HG03571 (cell line): ENCODE measurements at regions not wholly inside any gene's neighbourhood (a gene's known extent, or its start where the extent isn't known, plus 50 kb on each side); places are given as distances from the start of the nearest gene placed in this dataset.
"Not testable (repeated sequence)": the region's sequence is repeated elsewhere in the genome, so short reads cannot be mapped to it uniquely, and the experiment has no call there.

Experiments used
- ATAC-seq: cut with Tn5 transposase; IDR thresholded peaks from one replicate; pipeline ENCODE4 v1.9.1; 2021; ENCODE audit not compliant: unreplicated experiment

DNA sequence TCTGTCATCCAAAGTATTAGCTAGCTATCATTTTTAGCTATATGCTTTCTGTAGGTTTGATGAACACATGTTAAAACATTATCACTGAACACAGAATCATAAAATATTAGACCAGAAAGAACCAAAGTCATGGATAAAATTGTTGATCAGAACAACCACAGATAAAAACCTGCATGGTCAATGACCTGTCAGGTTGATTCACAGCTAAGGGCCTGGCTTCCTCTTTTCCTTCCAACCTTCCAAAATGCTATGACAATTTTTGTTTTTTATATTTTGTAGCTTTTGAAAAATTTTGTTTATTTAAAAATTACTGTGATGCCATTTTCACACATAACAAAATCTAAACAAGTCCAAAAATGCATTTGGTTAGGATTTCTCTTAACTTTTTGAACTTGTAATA lies 444.4 kb upstream of the CHRM2 start:
- no peak for ATAC-seq

DNA sequence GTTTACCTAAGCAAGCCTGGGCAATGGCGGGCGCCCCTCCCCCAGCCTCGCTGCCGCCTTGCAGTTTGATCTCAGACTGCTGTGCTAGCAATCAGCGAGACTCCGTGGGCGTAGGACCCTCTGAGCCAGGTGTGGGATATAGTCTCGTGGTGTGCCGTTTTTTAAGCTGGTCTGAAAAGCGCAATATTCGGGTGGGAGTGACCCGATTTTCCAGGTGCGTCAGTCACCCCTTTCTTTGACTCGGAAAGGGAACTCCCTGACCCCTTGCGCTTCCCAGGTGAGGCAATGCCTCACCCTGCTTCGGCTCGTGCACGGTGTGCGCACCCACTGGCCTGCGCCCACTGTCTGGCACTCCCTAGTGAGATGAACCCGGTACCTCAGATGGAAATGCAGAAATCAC lies 442.6 kb upstream of the MTPN start:
- ATAC-seq = not testable (repeated sequence)

DNA sequence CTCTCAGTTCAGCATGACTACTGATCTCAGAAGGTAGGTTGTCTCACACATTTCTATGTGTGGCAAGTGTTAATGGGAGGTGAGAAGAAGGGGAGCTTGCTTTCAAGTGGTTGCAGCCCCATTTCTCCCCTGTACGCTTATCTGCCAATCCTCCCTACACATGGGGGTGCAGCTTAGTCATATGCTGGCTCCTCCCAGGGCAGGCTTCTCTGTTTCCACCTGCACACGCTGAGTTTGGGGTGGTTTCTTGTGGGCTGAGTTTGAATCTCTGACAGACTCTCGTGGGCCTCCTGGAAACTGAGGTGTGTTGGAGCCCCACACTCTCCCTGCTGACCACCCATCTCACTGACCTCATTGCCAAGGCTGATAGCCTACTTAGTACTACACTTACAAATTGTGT lies 435.8 kb upstream of the MTPN start:
- ATAC-seq = no peak

DNA sequence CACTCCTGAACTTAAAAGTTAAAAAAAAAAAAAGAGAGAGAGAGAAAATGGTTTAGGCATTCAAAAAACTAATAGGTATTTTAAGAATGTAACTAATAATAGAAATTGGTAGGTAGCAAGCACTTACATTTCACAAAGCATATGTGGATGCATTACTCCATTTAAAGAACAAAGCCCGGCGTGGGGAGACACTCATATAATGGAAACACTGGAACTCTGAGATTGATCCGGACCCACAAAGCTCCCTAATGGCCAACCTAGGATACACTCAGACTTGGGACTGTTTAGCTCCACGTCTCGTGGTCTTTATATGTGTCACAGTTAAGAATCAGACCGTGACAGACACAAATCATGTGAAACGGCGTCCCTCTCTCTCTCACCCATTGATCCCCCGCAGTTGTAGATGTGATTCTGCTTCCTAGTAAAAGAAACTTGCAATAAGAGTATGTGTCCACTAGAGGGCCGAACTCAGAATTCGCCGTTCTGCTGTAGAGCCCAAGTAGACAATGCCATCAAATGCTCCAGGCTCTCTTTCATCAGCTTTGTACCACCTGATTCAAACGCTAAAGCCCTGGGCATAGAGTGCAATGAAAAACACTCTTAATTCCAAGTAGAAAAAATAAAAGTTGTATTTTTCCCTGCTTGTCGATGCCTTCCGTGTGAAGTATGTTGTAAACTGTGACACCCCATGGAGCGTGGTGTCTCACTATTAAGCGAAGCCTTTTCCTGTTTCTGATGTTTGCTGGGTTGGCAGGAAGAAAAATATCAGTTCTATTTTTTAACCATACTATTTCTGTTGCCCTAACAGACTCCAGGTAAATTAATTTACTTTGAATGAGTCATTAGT lies 429.0 kb upstream of the MTPN start:
- ATAC-seq = peak; percentile 97

DNA sequence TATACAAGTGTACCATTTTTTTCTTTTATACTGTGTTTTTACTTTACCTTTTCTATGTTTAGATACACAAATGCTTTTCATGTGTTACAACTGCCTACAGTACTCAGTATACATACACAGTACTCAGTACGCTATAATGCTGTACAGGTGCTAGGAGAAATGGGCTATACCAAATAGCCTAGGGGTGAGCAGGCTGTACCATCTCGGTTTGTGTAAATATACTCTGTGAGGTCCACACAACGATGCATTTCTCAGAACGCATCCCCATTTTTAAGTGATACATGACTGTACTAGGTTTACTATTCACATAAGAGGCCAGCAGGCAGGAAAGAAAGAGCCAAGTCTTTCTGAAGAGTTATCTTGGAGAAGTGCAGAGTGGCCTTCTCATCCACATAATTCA lies 426.4 kb upstream of the MTPN start:
- no peak for ATAC-seq

DNA sequence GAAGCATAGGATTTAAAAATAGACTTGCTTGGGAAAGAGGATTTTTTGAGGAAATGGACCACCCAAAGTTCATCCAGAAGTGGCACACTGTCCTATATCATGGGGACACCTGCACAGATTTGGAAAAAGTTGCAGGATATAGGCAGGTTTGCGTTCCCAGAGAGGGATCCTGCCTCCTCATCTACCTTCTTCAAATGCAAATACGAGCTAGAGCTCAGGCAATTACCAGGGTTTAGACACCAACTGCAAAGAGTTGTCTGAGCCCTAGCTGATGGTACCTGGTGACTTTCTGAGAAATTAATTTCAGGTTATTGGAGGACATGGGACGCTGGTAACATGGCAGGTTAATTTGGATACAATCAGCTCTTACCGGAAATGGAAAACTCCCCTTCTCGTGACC lies 423.7 kb upstream of the MTPN start:
- no peak for ATAC-seq

DNA sequence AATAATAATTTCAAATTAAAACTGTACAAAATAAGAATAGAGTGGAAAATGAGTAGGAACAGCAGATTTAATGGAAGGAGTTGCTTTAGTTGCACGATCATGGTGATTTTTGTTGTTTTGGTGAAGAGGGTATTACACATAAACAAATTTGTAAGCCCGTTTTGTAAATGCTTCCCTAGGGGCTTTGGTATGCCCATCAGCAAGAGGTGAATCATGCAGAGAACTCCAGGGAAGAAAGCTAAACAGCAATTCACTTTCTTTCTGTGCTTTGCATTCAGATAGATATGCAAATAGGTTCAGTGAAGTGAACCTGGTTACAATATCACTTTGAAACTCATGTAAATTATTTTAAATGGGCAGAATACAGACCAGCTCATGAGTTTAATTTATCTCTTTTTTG lies 422.2 kb upstream of the MTPN start:
- no peak for ATAC-seq

DNA sequence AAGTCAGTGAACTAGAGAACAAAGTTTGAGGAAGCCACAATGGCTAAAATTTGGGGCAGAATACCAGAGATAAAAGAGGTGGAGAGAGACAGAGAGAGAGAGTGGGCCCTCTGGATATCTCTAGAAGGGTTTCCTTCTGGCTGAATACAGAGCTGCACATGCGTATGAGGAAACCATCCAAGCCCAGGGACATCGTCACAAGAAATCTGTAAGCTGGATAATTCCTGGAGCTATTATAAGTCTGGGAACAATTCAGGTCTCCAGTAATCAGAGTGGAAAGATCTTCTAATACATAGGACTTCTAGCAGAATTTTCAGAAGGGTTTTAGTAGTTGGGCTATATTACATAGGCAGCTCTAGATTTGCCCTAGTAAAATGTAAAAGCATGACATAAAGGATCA lies 415.7 kb upstream of the MTPN start:
- no peak for ATAC-seq

DNA sequence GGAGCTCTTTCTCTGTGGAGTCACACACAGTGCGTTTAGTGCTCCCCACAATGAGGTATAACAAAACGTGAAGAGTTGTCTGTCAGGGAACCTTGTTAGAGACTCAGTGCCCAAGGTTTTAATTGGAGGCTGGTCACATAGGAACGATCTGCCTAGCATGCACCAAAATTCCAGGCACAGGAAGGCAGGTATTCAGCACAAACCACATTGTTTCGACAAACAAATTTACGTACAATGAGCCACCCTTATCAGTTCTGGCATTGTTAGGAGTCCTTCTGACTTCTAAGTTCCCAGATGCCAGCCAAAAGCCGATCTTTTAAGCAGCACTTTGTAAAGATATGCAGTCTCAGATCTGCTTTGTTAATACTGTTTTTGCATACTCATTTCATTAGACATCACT lies 414.2 kb upstream of the MTPN start:
- ATAC-seq = no peak

DNA sequence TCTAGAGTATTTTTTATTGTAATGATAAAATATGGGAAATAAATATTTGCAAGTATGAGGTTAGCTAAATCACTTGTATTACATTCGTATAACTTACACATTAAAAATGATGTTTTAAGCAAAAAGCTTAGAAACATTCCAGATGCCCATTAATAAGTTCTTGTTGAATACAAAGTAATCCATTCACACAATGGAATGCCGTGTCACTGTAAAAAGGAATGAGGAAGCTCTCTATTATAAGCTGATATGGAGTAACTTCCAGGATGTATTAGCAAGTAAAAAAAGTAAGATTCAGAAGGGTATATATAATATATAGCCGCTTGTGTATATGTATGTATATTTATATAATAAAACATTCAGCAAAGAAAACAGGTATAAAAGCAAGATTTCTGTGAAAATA lies 412.8 kb upstream of the MTPN start:
- ATAC-seq = no peak

DNA sequence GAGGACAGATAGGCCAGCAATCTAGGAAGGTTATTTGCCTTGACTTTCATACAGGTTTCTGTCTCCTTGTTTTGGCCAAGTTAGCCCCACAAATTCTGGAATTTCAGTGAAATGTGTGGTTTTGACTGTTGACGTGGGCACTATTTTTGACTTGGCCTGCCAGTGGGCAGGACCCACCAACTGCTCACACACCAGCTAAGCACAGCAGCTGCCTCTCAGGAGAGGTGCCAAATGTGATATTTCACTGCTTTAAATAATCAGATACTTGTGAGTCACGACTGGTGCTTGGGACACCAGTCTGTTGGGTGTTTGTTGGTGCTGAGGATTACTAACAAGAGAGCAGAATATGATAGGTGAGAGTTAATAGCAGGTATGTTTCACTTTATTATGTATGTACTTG lies 409.7 kb upstream of the MTPN start:
- no peak for ATAC-seq

DNA sequence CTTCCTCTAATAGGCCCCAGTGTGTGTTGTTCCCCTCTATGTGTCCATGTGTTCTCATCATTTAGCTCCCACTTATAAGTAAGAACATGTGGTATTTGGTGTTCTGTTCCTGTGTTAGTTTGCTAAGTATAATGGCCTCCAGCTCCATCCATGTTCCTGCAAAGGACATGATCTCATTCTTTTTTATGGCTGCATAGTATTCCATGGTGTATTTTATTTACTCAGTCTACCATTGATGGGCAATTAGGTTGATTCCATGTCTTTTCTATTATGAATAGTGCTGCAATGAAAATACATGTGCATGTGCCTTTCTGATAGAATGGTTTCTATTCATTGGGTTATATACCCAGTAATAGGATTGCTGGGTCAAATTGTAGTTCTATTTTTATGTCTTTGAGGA lies 394.2 kb upstream of the MTPN start:
- ATAC-seq = not testable (repeated sequence)

DNA sequence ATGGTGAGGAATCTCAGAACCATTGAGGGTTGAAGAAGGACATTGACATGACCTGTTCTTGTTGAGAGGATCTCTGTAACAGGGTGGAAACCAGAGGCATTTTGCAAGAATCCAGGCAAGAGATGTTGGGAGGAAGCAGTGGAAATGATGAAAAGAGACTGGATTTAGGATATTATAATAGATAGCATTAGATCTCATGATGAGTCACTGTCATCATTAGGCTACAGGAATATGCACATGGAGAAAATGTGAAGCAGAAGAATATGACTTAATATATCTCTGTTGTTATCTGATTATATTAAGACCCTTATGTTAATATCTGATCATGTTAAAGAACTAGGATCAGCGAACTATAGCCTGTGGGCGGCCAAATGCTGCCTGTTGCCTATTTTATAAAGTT lies 393.0 kb upstream of the MTPN start:
- ATAC-seq = no peak

DNA sequence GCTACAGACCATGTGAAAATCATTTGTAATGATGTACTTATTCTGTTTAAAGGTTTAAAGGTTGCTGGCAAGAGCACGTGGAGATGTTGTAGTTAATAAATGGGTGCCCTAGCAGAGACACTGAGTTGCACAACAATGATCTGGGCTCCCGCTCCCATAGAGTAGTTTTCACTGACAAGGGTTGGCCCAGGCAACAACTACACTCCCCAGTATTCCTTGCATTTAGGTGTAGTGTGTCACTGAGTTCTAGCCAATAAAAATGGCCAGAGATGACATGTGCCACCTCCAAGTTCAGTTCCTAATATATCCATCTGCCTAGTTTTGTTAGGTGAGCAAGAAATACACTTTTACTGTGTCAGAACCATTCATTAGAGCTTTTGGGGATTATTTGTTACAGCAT lies 392.1 kb upstream of the MTPN start:
- no peak for ATAC-seq

DNA sequence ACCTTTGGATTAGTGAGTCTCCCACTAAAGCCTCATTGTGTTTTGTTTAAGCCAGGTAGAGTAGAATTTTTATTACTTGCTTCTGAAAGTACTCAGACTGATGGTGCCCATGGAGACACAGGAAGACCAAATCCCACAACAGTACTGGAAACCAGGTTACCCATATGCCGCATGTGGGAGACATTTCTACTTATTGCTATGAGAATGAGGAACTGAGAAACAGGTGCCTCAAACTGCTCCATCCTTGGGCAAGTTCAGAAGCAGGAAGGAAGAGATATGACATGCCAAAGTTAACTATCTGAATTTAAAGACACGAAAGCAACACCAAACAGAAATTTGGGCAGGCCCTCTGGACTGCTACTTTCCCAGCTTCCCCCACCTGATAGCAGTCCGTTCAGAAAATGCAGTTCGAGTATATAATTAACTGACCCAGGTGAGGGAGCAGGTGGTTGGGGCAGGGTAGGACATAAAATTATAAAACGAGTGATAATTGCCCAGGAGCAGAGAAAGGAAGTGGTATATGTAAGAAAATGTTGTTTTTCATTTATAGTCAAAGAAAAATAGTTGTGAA lies 382.3 kb upstream of the MTPN start:
- ATAC-seq = peak; percentile 97

DNA sequence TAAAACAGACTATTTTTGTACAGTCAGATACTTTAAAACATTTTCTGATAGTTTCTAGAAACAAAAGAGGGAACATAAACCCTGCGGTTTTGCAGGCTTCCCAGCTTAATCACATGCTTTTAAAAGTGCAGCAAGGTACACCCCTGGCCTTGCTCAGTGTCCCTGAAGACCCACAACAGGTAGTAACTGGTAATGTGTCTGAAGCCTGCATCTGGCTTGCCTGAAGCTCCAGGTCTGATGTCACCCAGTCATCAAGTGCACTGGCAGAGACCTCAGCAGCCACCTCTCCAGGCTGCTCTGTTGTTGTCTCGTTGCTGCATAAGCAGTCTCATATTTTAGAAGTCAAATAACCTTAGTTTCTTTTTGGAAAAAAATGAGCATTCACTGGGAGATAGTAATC lies 376.1 kb upstream of the MTPN start:
- peak; percentile 56 for ATAC-seq

DNA sequence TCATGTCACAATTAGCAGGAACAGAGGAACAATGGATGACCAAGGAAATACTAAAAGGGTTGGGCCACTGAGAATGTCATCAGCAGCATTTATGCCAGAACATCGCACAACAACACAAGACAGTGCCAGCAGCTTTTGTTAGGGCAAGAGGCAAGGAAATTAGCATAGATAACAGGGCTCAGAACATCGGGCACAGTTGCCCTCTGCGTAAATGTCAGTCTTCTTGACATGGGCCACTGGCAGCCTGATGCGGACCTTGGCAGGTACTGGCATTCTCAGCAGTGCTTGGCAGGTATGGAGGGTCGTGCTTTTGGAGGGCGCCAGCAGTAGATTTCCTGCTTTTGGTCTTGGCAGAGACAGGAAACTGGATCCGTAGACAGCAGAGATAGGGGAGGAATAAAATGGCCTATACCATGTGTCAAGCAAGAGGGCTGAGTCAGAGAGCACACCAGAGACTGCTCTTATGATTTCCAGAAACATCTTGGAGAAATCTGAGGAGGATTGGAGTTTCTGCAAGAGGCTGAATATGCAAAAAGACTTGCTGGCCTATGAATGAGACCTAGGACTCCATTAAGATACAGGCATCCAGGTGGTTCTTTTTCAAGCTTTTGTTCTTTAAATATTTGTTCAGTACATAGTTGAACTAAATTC lies 371.5 kb upstream of the MTPN start:
- no peak for ATAC-seq

DNA sequence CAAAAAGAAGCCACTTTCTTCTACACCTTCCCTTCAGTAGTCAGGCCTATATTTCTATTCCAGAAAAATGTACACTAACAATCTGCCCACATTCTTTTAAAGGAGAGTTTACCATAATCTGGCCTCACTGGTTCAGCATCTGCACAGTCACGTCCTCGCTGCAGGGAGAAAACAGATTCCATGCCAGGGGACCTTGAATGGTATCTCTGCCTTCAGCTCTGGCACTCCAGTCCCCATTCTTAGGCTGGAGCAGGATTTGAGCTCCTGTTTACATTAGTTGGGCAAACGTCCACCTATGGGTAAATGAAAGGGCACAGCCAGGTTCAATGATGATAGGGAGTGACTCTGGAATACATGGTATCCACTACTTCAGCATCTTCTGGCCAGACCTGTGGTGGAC lies 371.0 kb upstream of the MTPN start:
- ATAC-seq = no peak

DNA sequence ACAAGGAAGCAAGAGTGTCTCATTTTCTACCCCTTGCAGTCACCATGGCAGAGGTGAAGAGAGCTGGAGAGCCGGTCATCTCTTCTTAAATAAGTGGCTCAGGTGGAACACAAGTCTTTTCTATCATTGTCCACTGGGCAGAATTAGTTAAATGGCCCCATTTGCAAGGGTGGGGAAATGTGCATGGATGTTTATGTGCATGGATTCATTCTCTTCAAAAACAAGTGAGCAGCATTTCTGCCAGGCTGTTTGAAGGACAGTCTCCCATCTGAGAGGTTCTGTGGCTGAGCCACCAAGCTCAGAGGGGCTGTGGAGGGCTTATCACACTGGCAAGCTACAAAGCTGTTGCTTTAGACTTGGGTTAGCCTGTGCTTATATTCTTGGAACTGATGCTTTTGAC lies 370.3 kb upstream of the MTPN start:
- no peak for ATAC-seq

DNA sequence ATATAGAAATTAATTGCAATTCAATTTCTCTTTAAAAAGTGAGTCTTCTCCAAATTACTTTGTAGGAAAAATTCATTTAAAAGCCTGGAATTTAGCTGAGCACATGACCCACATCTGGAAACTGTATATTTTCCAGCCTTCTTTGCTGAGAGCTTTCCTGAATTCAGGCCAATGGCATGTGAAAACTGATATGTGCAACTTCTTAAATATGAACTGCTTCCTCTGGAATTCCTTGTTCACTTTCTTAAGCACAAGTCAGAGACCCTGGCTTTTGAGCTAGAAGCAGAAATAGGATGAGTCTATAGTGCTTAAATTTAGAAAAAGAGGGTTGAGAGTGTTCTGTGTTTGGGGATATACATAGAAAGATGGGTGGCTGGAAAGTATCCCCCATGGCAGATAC lies 365.1 kb upstream of the MTPN start:
- no peak for ATAC-seq

DNA sequence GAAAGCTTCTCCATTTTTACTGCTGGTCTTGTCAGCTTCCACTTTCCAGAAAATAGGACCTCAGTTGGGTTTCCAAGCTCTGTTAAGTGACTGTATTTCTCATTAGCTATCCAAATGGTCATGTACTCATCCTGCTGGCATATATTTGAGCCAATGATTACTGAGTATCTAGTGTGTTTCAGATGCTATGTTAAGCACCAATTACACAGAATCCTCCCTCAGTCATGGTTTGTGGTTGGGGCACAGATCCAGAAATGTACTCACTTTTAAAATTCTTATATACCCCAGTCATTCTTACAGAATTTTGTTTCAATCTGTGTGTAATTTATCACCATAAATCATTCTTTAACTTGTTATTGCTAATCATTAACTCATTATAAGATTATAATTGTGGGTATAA lies 362.3 kb upstream of the MTPN start:
- ATAC-seq = no peak

DNA sequence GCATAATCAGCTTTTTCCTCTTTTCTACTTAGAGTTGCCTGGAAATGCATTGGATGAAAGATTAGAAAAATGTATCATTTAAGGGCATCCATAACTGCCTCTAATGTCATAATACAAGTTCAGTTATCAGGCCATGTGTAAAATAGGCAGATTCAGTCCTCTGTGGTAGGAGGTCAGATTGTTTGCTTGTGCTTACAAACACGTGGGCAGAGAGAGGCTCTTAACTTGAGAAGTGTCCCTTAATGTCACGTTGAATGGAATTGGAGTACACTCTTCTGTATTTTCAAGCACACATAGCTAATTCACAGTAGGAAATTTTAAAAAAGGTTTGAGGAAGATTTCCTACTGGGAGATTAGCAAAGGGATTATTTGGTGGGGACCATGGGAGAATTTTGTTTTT lies 359.8 kb upstream of the MTPN start:
- ATAC-seq = no peak
